SU-DHL-6 (cell line): ENCODE measurements at regions not wholly inside any gene's neighbourhood (a gene's known extent, or its start where the extent isn't known, plus 50 kb on each side); places are given as distances from the start of the nearest gene placed in this dataset.

Experiments used
- CTCF ChIP-seq: fragments of 200-600 bp; sonication (generic); IDR thresholded peaks from one replicate; pipeline ENCODE4 v1.5.1; 2017; ENCODE audit warnings: antibody characterized with exemption, mild to moderate bottlenecking, low read length, moderate library complexity; ENCODE audit not compliant: insufficient read depth, poor library complexity, severe bottlenecking
- EZH2phosphoT487 ChIP-seq: fragments of 200-600 bp; sonication (generic), shearing (Covaris generic); conservative IDR thresholded peaks from 2 replicates; pipeline ENCODE4 v1.6.1; 2018; ENCODE audit warnings: mild to moderate bottlenecking, antibody characterized with exemption, low read length, moderate library complexity, mixed read lengths

- no peak for TF ChIP-seq CTCF
- no peak for TF ChIP-seq EZH2phosphoT487
Measured at GRCh38 chr13:60757501-60758215, 360.6 kb downstream of the TDRD3 start.
